ENCODE measurements at regions not wholly inside any gene's neighbourhood (a gene's known extent, or its start where the extent isn't known, plus 50 kb on each side); places are given as distances from the start of the nearest gene placed in this dataset.
"Not testable (repeated sequence)": the region's sequence is repeated elsewhere in the genome, so short reads cannot be mapped to it uniquely, and the experiment has no call there.

DNA sequence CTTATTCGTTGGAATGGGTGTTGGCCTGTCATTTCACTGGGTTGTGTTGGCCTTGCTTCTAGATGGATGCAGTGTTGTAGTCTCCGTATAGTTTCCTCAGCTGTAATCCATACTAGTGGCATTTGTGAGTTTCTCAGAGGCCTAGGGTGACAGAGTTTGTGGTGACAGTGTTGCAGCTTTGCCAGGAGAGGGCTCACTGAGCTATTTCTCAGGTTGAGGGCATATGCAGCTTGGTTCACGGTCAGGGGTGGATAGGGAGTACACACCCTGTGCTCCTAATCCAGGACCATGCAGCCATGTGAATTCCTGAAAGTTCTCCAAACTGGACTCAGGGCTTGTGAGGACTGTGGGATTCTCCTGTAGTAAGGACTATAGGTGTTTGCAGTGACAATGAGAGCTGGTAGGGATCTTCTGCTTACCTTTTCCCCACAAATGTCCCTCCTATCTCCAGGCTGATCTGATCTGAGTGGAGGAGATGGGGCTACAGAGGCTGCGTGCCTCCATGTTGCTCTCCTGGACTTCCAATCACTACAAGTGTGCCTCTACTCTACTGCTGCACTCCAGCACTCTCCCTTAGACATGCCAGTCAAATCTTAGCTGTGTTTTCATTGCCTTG lies 229.0 kb downstream of the STK31 start:
- peak in 1 of 5 experiments; percentile 60 for DNase-seq

DNA sequence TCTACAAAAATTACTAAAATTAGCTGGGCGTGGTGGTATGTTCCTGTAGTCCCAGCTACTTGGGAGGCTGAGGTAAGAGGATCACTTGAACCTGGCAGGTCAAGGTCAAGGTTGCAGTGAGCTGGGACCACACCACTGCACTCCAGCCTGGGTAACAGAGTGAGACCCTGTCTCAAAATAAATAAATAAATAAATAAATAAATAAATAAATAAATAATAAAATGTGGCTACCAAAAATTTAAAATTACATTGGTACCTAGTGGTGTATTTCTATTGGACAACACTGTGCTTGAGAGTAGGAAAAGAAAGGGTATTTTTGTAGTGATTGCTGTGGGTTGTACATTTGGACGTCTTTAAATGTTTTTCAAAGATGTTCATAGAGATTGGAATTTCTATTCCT lies 229.7 kb downstream of the STK31 start:
- DNase-seq, result not testable (repeated sequence)

DNA sequence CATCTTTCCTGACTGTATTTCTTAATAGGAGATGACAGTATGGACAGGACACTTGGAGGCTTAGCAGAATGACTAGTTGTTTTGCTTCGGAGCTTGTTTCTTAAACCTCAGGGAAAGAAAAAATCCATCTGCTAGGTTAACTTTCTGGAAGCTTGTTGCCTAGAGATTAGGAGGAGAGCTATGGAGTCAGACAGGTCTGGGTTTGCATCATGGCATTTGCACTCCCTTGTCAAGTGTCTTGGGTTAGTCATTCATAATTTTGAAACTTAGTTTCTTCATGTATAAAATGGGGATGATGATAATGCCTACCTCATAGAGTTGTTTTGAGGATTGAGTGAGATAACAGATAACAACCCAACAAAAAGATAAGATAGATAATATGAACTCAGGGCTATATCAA lies 231.5 kb downstream of the STK31 start:
- no peak for DNase-seq

DNA sequence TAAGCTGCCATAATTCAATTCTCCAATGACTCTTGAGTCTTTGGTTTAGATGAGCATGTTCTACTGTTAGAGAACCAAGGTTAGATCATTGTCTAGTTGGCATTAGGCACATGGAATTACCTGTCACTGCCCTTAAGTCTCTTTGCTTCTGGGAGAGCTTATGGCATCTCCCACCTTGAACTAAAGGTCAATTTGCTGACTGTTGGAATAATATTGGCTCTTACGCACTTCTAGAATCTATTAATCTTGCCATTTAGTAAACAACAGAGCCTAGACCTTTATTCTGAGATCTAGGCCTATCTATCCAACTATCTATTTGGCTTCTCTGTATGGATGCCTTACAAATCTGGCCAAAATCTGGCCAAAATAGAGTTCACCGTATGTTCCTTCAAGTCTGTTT lies 232.0 kb downstream of the STK31 start:
- DNase-seq, result no peak

DNA sequence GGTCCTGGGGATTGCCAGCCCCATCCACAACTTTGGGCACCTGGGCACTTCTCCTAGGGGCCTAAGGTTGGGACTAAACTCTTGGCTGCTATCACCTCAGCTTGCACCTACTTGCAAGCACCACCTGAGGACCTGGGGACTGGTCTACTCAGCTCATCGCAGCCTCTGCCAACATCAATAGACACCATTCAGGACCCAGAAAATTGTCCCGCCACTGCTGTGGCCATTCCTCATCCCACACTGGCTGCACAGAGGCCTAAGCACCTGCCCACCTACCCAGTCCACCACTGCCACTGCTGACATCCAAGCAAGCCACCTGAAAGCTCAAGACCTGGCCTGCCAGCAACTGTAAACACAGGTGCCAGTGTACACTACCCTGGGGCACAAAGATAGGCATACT lies 234.1 kb downstream of the STK31 start:
- DNase-seq, result no peak

DNA sequence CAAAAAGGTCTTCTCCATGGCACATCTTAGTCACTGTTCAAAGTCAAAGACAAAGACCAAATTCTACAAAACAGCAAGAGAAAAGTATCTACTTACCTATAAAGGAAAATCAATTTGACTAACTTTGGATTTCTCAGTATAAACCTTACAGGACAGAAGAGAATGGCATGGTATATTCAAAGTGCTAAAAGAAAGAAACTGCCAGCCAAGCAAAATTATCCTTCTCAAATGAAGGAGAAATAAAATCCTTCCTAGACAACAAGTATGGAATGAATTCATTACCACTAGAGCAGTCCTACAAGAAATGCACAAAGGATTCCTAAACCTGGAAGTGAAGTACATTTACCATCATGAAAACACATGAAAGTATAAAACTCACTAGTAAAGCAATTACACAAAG lies 235.5 kb downstream of the STK31 start:
- DNase-seq, result no peak

DNA sequence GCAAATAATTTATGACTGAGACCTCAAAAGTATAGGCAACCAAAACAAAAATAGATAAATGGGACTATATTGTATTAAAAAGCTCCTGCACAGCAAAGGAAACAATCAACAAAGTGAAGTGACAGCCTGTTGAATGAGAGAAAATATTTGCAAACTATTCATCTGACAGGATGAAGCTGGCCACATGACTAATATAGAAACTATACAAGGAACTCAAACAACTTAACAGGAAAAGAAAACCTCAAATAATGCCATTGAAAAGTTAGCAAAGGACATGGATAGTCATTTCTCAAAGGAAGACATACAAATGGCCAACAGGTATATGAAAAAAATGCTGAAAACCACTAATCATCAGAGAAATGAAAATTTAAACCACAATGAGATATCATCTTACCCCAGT lies 245.1 kb downstream of the STK31 start:
- DNase-seq, result peak in 1 of 5 experiments; percentile 63

DNA sequence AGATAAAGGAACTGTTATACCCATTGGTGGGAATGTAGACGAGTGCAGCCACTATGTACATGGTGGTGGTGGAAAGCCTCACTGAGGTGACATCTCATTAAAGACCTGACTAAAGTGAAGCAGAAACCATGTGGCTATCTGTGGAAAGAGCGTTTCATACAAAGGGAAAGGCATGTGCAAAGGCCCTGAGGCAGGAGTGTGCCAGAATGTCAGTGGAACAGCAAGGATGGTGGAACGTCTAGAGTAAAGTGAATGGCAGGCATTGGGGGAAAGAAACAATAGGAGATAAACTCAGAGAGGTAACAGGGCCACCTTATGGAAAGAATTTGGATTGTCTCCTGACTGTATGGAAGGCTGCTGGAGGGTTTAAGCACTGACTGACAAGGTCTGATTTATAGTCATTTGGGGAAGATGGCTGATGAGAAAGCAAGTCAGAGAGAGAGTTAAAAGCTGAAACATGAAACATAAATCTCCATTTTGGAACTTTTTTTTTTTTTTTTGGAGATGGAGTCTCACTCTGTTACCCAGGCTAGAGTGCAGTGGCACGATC lies 245.7 kb downstream of the STK31 start:
- DNase-seq, result no peak

DNA sequence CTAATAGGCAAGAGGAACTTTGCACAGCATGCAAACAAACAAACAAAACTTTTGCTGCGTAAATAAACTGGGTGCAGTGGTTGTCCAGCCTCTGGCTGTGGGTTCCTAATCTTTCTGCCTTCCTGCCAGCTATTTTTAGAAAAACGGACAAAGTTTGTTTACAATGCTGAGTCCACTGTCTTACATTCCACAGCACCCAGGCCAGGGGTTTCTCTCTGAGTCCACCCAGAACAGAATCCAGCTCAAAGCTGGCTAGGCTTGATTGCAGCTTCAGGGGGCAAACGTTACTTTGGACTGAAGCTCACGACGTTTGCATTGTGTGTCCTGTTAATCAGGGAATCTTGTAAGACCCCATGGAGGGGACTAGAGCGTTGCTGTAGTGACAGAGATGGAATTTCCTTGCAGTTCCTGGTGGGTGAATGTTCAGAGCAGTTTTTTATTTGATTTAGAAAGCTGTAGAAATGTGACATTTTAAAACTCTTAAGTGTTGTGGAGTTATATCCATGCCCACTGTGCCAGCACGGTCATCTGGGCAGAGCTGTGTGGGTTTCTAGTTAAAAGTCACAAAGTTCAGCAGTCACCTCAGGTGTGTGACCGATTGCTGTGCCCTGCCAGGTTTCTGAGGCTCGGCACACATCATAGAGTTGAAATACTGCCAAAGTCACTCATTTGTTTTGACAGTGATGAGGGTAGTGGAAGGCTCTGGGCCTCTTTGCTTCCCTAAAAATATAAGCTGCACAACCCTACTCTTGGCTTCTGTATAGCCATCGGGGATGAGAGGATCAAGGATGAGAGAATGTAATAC lies 247.0 kb downstream of the STK31 start:
- DNase-seq, result no peak

DNA sequence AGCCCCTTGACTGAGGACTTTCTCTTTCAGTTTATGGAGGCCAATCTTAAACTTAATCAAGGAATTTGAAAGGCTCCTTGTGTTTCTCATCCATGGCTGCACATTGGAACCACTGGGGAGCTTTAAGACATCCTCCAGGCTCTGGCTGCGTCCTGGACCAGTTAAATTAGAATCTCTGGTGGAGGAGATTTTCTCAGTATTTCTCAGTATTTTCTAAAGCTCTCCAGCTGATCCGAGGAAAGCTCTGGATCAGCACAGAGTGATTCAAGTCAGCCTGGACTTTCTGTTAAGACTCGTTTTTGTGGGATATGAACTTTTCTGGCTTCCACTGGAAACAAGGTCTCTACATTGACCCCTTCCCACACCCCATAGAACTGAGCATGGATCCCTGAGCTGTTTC lies 249.8 kb downstream of the STK31 start:
- DNase-seq, result no peak

DNA sequence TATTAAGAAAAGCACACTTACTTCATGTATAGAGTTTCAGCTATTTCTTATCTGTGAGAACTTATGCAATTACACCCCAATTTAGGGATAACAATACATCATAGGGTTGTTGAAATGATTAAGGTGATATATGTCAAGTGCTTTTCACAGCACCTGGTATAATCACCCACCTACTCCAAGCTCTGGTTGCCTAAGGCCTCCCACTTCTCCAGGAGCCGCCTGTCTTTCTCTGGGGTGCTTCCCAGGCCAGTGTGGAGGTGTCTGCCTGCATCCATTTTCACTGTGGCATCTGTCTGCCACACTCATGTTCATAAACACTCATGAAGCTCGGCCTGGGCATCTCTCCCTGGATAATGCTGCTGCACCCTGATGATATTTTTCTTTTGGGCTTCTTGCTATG lies 250.3 kb downstream of the STK31 start:
- no peak for DNase-seq

DNA sequence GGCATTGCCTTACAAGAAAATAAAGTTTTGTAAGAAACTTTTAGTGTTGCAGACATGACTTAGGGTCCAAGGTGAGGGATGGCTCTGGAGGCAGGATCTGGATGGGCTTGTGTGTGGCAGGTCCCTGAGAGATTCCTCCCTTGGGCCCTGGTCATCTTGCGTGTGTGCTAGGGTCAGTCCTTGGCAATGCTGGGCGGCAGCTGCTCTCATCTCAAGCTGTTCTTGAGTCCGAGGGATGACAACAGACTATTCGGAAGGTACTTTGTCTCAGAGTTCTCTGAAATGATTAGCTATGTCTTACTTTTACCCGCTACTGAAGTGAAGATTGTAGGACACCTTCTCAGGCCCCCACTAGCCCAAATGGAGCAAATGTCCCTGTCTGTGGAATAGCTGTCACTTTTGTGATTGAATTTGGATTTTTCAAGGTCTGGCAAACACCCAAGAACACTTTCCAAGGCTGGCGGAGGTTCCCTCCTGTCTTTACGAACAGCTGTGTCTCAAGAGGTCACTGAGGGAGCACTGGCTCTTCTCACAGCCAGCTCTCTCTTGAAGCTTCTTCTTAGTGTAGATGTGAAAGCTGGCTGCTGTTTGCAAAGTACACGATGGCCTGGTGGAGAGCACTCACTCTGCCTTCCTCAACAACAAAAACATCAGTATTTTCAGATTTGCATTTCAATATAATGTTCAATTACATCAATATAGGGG lies 253.6 kb downstream of the STK31 start:
- no peak for DNase-seq

DNA sequence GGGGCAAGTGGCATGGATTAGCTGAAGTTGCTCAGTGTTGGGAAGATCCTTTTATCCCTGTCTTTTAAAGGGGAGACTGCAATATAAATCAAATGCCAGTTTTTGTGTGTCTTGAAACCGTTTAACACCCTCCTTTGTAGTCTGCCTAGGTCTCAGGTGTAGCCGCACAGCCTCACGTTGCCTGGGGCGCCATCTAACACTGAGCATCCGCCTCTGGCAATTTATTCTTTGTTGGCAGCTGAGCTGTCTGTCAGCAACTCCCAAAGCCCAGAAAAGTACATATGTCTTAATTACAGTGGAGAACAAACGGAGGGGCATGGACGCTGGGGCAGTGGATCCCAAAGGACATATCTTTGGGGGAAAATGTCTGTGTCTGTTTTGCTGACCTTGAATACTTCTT lies 254.7 kb downstream of the STK31 start:
- DNase-seq, result no peak

DNA sequence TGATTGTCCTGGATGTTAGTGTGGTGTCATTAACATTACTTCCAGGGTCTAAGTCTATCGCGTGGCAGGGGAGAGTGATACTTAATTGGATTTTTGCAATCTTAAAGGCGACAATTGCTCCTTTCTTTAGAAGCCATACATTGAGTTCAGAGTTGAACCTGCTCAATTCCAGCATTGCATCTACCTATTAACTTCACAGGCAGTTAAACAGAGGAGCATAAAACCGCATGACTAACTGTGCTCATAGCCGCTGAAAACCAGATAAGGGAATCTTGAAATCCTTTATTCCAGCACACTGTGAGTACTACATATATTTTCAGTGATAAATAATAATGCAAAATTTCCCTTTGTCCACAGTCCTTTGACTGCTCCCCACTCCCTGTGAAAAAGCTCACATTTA lies 255.3 kb downstream of the STK31 start:
- no peak for DNase-seq

DNA sequence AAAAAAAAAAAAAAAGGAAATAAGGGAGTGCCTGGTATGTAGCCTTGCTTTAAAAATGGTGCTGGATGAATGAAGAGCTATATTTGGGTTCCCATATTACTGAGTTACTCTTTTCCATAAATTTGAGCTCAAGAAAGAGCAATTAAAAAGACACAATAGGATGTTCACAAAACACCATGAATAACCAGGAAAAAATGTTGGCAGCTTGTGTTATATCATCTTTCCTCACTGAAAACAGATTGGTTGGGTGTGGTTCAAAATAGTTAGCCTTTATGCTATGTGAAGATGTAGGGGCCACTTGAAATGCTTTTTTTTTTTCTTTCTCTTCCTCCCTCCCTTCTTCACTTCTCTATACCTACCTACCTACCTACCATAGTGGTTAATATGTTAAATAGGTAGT lies 256.9 kb downstream of the STK31 start:
- DNase-seq, result no peak

DNA sequence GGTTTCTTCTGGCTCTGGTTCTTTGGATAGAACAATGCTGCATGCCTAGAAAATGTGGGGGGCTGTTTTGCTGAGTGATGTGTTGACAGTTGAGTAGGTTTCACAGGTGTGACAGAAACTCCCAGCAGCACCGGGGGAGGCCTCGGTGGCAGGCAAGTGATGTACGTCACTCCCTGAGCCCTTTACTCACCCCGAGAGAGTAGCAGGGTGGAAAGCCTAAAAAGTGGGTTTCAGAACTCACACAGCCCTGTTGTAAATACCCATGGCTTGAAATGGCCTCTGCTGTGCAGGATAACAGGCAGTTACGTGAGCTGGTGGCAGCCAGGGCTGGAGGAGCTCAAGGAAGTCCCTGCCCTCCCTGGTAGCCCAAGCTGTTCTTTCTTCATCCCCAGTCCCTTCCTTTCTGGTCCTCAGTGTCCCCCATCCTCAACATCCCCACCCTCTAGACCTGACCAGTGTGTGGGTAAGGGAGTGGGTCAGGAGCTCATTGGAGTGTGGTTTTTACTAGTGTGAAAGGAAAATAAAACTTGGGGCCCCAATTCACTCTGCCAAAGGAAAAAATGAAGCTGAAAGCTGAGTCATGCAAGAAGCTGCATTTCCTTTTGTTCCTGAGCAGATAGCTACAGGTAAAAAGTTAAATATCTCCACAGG lies 258.1 kb downstream of the STK31 start:
- DNase-seq, result peak in 1 of 5 experiments; percentile 56

DNA sequence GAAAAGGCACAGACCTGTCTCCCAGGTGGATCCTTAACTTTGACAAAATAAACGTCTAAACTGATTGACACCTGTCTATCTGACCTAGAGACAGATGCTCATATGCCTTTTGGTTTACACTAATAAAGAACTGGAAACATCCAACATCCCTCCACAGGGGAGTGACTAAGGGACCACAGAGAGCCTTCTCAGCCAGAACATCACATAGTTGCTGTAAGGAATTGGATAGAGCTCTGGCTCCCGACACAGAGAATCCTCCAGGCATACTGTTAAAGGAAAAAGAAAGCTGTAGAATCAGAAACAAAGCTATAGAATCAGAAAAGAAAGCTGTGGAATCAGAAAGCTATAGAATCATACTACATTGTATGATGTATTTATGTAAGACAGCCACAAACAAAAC lies 258.8 kb downstream of the STK31 start:
- no peak for DNase-seq

DNA sequence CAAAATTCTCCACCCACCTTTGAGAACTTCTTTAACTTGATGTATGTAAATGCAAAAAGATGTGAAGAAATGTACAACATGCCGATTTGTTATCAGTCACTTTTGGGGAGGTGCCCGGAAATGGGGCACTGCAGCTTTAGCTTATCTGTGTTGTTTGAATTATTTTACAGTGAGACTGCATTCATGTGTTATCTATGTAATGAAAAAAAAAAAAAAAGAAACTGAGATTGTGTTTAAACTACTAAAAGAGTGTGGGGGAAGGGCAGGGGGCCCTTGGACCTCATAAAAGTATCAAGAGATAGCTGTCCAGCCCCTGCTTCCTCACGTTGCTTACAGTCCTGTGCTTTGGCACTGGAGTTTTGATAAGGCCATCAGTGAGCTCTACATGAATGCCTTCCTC lies 259.4 kb downstream of the STK31 start:
- no peak for DNase-seq

DNA sequence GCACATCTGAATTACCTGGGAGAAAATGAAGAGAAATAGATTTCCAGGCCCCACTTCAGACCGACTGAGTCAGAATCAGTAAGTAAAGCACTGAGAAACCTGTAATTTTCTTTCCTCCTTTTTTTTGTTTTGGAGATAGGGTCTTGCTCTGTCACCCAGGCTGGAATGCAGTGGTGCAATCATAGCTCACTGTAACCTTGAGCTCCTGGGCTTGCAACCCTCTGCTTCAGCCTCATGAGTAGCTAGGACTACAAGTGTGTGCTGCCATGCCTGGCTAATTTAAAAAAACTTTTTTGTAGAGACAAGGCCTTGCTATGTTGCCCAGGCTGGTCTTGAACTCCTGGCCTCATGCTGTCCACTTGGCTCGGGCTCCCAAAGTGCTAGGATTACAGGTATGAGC lies 260.2 kb downstream of the STK31 start:
- no peak for DNase-seq

DNA sequence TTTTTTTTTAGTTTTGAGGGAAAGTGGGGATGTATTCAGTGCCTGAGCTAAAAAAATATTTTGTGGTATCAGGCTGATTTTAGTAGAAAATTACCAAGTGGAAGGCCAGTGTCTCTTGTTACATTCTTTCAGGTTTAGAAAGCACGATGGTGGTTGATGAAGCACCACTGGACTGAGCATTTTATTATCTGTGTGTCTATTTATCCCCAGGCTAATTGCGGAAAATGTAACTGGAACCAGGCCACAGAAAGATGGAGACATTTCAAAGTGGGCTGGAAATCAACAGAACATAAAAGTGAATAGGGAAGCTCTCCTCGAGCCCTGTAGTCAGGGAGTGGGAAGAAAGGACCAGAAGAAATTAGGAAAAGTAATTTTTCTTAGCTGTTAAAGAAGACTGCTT lies 261.0 kb downstream of the STK31 start:
- DNase-seq, result no peak

DNA sequence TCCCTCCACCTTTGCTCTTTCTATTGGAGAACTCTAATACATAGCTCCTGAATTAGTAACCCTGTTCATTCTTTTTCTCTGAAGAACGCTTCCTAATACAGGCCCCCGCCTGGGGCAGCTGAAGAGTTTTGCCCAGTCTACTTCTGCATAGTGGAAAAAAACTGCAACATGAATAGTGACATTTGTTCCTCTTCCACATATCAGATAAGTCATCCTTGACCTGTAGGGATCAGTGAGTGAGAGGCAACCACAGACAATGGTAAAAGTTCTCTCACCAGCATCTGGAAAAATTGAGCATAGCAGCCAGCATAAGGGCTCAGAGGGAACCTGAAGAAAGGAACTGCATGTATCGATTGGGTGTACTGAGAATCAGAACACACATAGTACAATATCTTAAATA lies 262.0 kb downstream of the STK31 start:
- DNase-seq, result no peak

DNA sequence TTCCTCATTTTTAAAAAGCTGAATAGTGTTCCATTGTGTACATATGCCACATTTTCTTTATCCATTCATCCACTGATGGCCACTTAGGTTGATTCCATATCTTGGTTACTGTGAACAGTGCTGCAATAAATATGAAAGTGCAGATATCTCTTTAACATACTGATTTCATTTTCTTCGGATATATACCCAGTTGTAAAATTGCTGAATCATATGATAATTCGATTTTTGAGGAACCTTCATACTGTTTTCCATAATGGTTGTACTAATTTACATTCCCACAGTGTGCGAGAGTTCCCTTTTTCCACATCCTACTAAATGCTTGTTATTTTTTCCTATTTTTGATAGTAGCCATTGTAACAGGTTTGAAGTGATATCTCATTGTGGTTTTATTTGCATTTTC lies 263.2 kb downstream of the STK31 start:
- DNase-seq, result no peak

DNA sequence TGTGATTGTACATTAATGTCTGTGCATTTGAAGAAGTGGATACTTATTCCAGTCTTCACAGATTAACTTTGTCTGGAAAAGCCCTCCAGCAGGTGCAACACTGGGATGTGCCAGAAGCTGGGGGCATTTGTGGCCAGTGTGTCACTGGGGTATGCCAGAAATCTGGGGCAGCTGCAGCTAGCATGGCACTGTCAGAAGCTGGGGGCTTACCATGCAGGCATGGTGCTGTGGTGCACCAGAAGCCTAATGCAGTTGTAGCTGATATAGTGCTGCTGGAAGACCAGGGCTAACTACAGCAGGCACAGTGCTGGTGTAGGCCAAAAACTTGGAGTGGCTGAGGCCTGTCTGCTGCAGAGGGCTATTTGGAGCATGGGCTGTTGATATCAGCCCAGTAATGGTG lies 270.1 kb downstream of the STK31 start:
- DNase-seq, result no peak

Measured in T-helper 2 cell (primary cell).